ENCODE measurements at regions not wholly inside any gene's neighbourhood (a gene's known extent, or its start where the extent isn't known, plus 50 kb on each side); places are given as distances from the start of the nearest gene placed in this dataset.

DNA sequence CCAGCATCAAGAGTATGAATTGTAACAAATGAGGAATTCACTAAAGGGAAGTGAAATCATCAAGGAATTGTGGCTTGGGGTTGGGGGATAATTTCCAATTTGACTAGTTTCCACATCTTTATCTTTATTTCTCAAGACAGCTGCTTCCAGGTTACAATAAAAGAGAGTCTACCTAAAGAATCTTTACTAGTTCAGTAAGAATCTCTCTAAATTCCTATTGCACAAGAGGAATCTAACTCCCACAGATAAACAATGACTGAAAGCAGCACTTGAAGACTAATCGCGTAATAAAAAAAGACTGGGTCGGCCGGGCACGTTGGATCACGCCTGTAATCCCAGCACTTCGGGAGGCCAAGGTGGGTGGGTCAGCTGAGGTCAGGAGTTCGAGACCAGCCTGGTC, 194.4 kb downstream of the KBTBD8 start:
- TF ChIP-seq POLR2AphosphoS5 (IDR thresholded peaks at IDR 0.05) (no peak), EZH2 (IDR thresholded peaks at IDR 0.05; ENCODE audit: borderline replicate concordance, insufficient read depth, low read length, poor library complexity, severe bottlenecking) (no peak), MXI1 (conservative IDR thresholded peaks at IDR 0.05; ENCODE audit: poor library complexity, severe bottlenecking) (no peak), EP300 (conservative IDR thresholded peaks at IDR 0.05; ENCODE audit: poor library complexity, severe bottlenecking) (no peak)
- TF ChIP-seq, protein P1, sequence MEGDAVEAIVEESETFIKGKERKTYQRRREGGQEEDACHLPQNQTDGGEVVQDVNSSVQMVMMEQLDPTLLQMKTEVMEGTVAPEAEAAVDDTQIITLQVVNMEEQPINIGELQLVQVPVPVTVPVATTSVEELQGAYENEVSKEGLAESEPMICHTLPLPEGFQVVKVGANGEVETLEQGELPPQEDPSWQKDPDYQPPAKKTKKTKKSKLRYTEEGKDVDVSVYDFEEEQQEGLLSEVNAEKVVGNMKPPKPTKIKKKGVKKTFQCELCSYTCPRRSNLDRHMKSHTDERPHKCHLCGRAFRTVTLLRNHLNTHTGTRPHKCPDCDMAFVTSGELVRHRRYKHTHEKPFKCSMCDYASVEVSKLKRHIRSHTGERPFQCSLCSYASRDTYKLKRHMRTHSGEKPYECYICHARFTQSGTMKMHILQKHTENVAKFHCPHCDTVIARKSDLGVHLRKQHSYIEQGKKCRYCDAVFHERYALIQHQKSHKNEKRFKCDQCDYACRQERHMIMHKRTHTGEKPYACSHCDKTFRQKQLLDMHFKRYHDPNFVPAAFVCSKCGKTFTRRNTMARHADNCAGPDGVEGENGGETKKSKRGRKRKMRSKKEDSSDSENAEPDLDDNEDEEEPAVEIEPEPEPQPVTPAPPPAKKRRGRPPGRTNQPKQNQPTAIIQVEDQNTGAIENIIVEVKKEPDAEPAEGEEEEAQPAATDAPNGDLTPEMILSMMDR (IDR thresholded peaks at IDR 0.05; ENCODE audit: poor library complexity, severe bottlenecking) = no peak
- TF ChIP-seq, protein P2, sequence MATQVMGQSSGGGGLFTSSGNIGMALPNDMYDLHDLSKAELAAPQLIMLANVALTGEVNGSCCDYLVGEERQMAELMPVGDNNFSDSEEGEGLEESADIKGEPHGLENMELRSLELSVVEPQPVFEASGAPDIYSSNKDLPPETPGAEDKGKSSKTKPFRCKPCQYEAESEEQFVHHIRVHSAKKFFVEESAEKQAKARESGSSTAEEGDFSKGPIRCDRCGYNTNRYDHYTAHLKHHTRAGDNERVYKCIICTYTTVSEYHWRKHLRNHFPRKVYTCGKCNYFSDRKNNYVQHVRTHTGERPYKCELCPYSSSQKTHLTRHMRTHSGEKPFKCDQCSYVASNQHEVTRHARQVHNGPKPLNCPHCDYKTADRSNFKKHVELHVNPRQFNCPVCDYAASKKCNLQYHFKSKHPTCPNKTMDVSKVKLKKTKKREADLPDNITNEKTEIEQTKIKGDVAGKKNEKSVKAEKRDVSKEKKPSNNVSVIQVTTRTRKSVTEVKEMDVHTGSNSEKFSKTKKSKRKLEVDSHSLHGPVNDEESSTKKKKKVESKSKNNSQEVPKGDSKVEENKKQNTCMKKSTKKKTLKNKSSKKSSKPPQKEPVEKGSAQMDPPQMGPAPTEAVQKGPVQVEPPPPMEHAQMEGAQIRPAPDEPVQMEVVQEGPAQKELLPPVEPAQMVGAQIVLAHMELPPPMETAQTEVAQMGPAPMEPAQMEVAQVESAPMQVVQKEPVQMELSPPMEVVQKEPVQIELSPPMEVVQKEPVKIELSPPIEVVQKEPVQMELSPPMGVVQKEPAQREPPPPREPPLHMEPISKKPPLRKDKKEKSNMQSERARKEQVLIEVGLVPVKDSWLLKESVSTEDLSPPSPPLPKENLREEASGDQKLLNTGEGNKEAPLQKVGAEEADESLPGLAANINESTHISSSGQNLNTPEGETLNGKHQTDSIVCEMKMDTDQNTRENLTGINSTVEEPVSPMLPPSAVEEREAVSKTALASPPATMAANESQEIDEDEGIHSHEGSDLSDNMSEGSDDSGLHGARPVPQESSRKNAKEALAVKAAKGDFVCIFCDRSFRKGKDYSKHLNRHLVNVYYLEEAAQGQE (IDR thresholded peaks at IDR 0.05; ENCODE audit: borderline replicate concordance) = no peak

Measured in neural cell (in vitro differentiated cells).